ENCODE measurements at regions not wholly inside any gene's neighbourhood (a gene's known extent, or its start where the extent isn't known, plus 50 kb on each side); places are given as distances from the start of the nearest gene placed in this dataset.

DNA sequence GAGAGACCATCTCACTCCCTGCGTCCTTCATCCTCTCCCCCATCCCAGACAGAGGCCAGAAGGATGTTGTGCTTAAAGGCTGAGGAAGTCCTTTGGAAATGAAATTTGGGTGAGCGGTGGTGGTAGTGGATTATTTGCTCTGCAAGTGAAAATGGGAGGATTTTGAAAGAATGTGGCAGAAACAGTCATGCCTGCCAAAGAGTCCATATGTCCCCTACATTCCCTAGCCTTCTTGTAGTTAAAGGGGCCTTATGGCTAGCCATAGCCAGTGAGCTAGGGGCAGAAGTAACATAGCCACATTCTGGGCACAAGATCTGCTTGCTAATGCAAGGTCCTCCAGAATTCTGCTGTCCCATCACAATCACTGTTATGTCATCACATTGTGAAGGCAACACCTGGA, 360.2 kb upstream of the TSHZ3 start:
- no peak overlapping the region for H3K4me3 ChIP-seq (ENCODE audit: low read length)
- no peak for DNase-seq (ENCODE audit: low read depth, low spot score)

DNA sequence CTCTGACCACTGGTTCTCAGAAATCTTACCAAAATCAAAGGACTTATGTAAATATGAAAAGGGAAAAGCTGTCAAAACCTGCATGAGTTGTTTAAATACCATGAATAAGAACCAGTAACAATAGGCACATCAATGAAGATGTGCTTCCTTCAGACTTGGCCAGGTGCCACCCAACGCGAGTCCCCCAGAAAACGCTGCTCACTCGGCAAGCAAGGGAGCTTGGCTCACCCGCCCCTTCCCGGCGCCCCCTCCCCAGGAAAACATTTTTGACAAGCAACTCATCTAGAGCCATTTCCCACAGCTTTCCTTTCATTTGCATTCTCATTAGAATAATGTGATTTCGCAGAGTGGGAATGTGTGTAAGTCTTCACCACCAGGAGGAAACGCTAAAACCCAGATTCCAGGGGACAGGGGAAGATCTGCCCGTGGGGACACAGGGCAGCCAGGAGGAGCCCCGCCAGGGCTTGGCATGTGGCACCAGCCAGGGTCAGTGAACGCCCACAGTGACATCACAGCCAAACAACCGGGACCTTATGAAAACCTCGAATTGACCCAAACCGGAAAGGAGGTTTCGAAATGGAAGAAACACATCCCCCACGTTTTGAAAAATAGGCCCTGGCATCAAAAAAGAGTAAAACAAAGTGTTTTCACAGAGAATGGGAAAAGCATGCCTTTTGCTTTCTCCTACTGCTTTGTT, 366.2 kb upstream of the TSHZ3 start:
- DNase-seq (ENCODE audit: low read depth, low spot score): no peak
- no peak overlapping the region for H3K4me3 ChIP-seq (ENCODE audit: low read length)

DNA sequence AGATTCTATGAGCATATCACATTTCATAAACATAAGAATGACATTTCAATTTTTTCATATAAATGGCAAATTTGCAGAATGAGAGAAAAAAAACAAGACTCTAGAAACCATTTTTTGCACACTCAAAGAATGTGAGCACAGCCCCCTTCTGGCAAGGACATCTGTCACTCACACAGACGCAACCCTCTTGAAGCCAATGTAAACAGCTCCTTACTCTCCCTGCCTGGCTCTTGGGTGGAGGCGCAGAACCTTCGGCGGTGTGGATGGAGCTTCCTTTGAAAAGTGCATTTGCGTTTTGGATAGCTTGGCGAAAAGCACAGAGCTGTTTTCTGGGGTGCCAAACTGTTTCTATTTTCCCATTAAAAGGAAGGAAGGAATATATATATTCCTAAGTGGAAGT, 367.6 kb upstream of the TSHZ3 start:
- H3K4me3 ChIP-seq (ENCODE audit: low read length): no peak overlapping the region
- DNase-seq (ENCODE audit: low read depth, low spot score): no peak

DNA sequence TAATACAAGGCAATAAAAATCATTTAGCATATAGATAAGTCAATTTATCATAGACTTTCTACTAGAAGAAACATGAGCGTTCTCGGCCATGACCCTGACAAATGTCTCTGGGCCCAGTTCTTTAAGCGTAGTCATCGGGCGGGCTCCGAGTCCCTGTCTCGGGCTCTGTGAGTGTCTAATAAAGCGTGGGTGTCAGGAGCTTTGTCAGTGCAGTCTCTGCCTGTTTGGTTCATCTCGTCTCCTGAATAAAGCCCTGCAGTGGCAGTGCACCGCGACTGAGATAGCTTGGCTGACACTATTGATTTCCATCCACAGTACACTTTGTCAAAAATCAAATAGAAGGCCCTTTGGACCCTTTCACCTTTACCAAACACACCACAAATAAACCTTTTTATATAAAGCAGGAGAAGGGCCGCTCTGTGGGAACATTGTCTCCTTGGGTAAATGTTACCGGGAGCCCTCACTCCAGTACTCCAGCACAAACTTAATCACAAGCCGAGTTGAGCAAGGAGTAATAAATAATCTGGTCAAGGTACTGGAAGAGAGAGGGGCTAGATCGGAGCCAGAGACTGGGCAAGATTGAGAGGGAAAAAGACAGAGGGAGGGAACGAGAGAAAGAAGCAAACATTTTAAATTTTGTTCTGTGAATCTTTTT, 368.2 kb upstream of the TSHZ3 start:
- no peak overlapping the region for H3K4me3 ChIP-seq (ENCODE audit: low read length)
- DNase-seq (ENCODE audit: low read depth, low spot score): no peak

DNA sequence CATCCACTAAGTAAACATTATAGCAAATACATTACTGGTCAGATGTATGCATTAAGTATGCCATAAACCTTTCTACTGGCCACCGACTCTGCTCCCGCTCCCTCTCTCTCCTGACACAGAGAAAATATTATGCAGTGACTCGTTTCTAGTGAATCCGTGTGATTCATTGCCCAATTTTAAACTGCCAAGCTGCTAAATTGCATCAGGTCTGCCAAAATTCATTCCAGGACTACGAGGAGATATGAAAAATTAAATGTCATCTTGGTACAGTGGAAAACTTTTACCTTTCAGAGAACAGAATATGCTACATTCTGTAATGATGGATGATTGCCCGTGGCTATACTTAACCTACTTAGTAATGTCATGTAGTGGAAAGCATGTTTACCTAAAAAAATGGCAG, 368.8 kb upstream of the TSHZ3 start:
- DNase-seq (ENCODE audit: low read depth, low spot score): no peak
- no peak overlapping the region for H3K4me3 ChIP-seq (ENCODE audit: low read length)

DNA sequence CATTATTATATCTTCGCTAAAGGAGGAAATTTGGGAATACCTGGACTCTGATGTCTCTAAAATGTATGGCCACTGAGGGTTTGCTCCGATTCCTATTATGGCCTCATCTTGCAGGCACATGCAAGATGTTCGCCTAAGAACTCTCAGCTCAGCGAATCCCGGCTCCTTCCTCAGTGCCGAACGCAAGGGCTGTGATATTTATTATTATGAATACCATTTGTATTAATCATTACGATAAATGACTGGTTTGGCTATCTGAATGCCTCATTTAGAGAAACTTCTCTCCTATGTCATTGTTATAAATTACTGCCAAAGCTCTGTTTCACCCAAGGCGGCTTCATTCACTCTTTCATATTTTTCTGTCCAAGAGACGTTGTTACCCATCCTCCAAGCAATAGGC, 369.7 kb upstream of the TSHZ3 start:
- no peak for DNase-seq (ENCODE audit: low read depth, low spot score)
- no peak overlapping the region for H3K4me3 ChIP-seq (ENCODE audit: low read length)

DNA sequence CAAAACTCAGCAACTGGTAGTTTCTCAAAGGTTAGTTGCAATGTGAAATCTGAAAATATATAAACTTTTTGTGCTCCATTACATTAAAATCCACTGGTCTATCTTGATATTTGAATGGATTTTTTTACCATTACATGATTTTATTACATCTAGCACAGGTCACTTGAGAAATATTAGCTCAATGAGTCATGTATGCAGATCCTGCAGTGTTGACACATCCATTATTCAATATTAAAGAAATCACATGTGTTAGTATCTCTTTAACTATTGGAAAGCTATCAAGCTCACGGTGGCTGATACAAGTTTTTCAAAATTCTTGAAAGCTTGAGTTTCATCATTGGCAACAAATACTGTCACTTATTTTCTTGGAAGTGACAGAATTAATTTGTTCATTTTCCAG, 373.9 kb upstream of the TSHZ3 start:
- no peak overlapping the region for H3K4me3 ChIP-seq (ENCODE audit: low read length)
- DNase-seq (ENCODE audit: low read depth, low spot score): no peak

DNA sequence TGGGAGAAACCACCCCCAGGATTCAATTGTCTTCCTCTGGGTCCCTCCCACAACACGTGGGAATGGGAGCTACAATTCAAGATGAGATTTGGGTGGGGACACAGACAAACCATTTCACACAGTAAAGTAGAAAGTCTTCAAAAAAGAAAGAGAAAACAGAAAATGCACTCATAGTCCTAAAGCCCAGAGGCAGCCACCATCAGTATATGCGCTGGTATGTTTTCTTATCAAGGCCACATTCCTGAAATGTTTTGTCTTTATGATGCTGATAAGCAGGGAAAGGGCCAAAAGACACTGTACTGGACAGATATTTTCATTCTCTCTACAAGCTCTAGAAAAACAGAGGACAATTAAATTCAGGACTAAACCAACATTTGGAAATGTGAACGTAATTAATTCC, 375.8 kb upstream of the TSHZ3 start:
- DNase-seq (ENCODE audit: low read depth, low spot score): no peak
- H3K4me3 ChIP-seq (ENCODE audit: low read length): no peak overlapping the region

DNA sequence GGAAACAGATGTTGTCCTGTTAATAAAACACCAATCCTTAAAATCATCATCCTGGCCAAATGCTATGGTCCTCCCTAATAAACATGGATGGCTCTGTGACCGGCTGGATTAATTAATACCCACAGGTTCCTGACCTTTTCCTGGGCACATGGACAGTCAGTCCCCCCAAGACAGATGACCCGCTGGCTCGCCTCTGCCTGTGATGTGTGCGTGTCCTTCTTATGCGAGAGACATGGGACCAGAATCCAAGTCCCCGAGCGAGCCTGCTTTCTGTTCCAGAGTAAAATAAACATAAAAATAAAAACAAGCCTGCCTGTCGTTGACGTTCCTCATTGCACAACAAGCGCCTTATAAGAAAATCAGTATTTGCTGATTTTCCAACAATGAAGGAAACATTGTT, 378.3 kb upstream of the TSHZ3 start:
- H3K4me3 ChIP-seq (ENCODE audit: low read length): no peak overlapping the region
- no peak for DNase-seq (ENCODE audit: low read depth, low spot score)

DNA sequence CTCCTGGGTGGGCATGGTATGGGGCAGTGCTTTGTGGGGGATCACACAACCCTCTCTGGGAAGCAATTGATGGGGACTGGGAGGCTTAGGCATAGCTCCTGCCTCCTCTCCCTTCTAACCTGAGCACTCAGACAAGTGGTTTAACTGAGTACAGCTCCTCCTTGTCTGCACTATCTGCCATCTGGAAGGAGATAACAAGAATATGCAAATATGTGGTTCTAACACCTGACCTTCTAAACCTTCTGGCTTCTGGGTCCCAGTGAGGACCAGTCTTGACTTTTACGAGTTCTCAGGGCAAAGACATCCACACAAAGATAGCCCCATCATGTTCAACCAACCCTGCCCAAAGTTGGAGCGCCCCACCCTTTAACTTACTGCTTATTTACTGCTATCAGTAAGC, 381.0 kb upstream of the TSHZ3 start:
- DNase-seq (ENCODE audit: low read depth, low spot score): no peak
- no peak overlapping the region for H3K4me3 ChIP-seq (ENCODE audit: low read length)

DNA sequence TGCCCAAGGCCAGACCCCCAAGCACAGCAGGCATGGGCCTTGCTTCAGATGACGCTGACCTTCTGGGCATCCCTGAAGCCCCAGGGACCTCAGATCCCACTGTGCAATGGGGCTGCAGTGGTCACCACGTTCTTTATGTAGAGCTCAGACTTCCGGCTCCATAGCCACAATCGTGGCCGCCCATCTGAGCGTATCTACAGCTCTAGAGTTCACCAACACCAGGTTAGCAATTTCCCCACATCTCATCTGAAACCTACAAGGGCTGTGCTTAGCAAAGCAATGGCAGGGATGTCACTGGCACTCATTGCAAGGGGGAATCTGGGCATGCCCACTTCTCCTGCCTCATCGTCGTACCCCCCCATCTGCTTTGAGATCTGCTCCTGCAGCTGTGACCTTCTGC, 384.4 kb upstream of the TSHZ3 start:
- H3K4me3 ChIP-seq (ENCODE audit: low read length): no peak overlapping the region
- no peak for DNase-seq (ENCODE audit: low read depth, low spot score)

DNA sequence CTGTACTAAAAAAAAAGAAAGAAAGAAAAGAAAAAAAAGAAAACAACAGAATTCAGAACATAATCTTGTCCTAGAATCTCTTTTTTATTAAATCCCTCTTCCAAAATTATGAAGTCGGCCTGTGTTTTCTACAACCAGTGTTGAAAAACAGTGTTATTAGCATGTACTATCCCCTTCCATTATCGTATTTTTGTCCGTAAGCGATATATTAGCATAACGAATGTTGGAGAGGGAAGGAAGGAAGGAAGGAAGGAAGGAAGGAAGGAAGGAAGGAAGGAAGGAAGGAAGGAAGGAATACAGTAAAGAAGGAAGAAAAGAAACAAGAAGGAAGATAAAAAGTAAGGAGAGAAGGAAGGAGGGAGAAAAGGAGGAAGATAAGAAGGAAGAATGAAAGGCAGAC, 393.0 kb upstream of the TSHZ3 start:
- H3K4me3 ChIP-seq (ENCODE audit: low read length): no peak overlapping the region
- DNase-seq (ENCODE audit: low read depth, low spot score): no peak

DNA sequence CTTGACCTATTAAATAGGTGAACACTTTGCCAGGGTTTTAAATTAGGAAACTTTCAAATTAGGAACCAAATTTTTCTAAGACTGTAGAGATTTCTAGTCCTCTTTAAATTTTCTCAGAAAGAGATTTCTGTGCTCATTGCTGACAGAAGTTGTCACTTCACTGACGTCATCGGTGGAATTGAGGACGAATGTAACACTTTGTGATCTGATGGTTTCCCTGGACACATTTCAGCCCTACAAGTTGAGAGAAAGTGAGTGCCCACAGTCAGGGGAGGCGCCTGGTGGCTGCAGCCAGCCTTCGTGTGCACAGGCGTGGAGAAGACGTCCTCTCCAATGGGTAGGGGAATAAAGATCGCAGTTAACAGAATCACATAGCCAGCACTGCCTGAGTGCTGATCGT, 396.5 kb upstream of the TSHZ3 start:
- DNase-seq (ENCODE audit: low read depth, low spot score): no peak
- H3K4me3 ChIP-seq (ENCODE audit: low read length): no peak overlapping the region

DNA sequence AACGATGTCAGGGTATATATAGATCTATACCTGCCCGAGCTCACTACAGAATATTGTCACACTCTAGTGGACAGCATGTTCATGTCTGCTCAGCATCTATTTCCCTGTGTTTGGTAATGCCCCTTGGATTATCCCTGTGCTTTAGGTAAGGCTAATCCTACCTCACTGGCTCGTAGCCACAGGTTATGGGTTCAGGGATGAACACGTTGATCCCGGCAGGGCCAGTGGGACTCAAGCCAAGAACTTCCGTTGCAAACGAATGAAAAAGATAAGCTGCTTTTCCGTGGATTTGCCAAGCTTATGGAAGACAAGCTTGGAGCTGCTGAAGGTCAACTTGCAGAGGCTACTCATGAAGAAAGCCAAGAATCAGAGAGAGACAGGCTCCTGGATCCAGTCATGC, 400.0 kb upstream of the TSHZ3 start:
- no peak for DNase-seq (ENCODE audit: low read depth, low spot score)
- no peak overlapping the region for H3K4me3 ChIP-seq (ENCODE audit: low read length)

DNA sequence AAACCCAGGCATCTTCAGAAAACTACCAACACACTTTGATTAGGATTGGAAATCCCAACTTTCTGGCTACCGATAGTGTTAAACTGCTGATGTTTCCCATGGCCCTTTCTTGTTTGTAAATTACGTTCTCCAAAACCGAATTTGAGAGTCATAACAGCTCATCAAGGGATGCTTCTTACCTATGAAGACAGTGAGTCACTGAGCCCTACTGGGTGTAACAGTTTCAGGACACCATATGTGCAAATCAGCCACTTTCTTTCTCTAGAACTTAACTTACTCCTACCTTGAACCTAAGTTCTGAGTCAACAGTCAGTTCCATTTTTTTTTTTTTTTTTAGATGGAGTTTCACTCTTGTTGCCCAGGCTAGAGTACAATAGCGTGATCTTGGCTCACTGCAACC, 410.1 kb upstream of the TSHZ3 start:
- H3K4me3 ChIP-seq (ENCODE audit: low read length): no peak overlapping the region
- no peak for DNase-seq (ENCODE audit: low read depth, low spot score)

DNA sequence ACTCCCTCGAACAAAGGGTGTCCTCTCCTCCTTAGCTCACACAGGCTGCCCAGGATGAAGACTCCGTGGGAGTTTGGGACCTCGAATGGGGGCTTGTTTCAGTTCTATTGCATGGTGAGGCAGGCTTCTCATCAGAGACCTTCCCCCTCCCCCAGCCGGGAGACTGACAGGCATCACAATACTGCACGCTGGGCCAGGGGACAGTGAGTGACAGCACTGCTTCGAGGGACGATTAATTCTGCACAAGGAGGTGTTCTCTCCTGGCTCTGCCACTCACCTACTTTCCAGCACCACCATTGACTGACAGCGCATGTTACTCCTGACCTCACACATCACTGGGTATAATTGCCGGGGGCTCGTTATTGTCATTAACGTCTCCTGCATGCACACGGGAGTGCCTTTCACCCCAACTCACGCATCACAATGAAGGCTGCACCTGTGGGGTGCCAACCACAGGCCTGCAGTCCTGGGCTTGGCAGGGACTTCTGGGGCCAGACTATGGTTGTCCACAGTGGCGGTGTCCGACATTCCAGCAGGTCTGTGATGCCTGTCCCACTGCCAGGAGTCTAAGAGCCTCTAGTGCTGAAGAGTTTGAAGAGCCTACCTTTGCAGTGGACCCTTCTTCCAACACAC, 412.2 kb upstream of the TSHZ3 start:
- H3K4me3 ChIP-seq (ENCODE audit: low read length): no peak overlapping the region
- no peak for DNase-seq (ENCODE audit: low read depth, low spot score)

DNA sequence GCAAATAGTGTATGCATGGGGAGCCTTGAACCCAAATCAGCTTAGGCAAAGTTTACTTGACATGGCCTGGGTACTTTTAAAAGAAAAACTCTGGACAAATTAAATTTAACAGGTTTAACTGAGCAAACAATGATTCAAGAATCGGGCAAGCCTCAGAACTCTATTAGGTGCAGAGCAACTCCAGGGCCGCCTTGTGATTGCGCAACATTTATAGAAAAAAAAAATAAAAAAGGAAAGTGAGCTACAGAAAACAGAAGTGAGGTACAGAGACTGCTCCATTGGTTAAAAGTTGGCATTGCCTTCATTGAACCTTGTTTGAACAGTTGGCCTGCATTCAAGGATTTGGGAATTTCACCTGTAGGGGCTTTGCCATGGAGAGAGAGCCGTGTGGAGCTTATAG, 421.0 kb upstream of the TSHZ3 start:
- no peak overlapping the region for H3K4me3 ChIP-seq (ENCODE audit: low read length)
- no peak for DNase-seq (ENCODE audit: low read depth, low spot score)

DNA sequence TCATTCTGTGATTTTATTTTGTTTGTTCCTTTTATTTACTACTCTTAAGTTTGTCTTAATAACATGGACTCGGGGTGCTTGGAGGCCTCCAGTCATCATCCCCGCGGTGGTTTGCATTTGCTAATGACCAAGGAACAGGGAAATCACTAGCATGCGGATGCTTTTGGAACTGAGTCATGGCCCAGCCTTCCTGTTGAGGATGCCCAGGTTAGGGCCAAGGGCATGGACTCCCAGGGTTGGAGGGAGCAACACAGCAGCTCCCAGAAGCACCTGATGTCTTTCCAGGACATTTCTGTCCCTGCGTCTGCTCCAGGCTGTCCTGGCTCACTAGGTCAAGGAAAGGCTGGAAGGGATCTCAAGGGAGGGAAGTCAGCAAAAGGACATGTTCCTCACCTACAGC, 423.7 kb upstream of the TSHZ3 start:
- H3K4me3 ChIP-seq (ENCODE audit: low read length): no peak overlapping the region
- no peak for DNase-seq (ENCODE audit: low read depth, low spot score)

DNA sequence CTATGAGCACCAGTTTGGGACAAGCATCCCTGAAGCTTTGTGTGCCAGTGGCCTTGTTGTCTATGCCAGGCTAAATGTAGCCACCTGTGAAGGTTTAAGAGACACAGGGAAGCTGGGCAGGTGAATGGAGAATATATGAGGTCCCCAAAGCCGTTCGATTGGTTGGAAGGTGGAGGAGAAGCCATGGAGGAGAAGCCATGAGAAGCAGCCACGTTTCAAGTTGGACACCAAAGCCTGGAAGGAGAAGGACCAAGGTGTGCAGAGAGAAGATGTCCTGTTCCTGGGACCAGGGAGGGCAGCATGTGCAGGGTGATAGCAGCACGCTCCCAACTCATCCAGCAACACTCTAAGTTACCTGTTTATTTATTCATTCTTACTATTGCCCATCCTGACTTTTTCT, 432.3 kb upstream of the TSHZ3 start:
- DNase-seq (ENCODE audit: low read depth, low spot score): no peak
- no peak overlapping the region for H3K4me3 ChIP-seq (ENCODE audit: low read length)

DNA sequence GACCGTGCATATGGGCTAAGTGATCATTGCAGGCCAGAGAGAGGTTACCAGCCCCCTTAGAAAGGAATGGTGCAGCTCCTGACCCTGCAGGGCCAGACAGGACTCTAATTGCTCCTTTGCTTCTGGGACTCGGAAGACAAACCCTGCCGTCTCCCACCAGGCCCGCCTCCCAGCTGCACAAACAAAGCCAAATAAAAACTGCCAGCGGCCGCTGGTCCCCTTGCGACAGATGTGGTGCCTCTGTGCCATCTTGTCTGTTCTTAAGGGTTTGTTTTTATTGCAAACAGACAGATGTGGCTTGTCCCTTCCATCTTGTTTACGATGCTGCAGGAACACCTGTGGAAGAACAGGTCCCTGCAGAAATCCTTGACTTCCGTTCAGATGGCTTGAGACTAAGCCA, 434.4 kb upstream of the TSHZ3 start:
- no peak overlapping the region for H3K4me3 ChIP-seq (ENCODE audit: low read length)
- no peak for DNase-seq (ENCODE audit: low read depth, low spot score)

DNA sequence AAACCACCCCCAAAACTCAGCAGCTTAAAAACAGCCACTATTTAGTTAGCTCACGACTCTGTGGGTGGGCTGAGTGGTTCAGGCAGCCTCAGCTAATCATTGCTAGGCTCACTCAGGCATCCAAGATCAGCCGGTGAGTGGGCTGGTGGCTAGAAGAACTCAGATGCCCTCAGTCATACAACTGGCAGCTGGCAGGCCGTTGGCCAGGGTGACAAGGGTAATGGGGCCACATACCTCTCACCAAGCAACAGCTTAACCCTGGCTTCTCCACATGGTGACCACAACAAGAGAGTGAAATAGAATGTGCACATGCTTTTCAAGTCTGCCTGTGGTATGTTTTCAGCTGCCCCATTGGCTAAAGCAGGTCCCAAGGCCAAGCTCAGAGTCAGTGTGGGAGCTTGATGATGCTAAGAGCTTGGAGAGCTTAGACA, 435.4 kb upstream of the TSHZ3 start:
- no peak overlapping the region for H3K4me3 ChIP-seq (ENCODE audit: low read length)
- DNase-seq (ENCODE audit: low read depth, low spot score): peak; percentile 26
